ENCODE measurements at regions not wholly inside any gene's neighbourhood (a gene's known extent, or its start where the extent isn't known, plus 50 kb on each side); places are given as distances from the start of the nearest gene placed in this dataset.

DNA sequence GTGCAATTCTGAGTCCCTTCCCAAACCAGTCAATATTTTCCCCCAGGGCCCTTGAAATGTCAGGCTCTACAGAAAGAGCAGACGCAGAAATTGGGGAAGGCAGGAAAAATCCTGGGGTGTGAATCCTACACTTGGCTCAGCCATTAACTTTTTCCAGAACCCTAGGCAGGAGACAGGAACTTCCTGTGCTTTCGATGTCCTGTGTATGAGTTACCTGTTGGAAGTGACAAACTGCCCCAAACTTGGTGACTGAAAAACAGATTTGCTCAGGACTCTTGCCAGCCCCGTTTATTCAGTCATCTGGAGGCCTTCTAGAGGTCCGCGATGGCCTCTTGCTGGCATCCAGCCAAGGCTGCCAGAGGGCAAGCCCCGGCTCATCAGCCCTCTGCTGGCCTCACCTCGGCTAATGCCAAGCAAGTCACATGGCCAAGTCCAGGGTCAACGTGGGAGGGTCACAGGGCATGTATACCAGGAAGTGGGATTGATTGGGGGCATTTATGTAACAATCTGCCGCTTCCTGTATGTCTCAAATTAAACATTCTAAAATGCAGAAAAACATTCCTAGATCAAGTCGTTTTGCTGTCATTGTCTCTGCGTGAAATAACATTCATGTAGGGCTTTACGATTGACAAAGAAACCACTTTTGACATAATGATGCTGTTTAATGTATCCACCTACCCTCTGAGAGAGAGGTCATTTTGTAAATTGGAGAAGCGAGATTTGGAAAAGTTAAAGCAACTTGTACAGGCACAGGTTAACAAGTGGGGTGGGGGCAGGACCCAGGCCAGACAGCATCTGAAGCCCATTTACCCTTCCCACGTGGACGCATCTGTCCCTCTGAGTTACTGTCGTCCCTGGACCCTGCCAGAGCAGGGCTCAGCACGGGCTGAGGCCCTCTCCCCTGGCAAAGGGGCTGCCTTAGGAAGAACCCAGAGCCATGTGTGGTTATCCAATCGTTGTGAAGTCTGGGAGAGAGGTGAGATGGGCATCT is 179.4 kb downstream of the INHBB start:
- TF ChIP-seq, protein P1, sequence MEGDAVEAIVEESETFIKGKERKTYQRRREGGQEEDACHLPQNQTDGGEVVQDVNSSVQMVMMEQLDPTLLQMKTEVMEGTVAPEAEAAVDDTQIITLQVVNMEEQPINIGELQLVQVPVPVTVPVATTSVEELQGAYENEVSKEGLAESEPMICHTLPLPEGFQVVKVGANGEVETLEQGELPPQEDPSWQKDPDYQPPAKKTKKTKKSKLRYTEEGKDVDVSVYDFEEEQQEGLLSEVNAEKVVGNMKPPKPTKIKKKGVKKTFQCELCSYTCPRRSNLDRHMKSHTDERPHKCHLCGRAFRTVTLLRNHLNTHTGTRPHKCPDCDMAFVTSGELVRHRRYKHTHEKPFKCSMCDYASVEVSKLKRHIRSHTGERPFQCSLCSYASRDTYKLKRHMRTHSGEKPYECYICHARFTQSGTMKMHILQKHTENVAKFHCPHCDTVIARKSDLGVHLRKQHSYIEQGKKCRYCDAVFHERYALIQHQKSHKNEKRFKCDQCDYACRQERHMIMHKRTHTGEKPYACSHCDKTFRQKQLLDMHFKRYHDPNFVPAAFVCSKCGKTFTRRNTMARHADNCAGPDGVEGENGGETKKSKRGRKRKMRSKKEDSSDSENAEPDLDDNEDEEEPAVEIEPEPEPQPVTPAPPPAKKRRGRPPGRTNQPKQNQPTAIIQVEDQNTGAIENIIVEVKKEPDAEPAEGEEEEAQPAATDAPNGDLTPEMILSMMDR (IDR thresholded peaks at IDR 0.05; ENCODE audit: low read depth, low read length), result no peak
- Histone ChIP-seq H3K9me3 (ENCODE audit: control insufficient read depth, insufficient read depth, low read length) (no peaks in the 10 kb centered on the region), H3K4me3 (ENCODE audit: low read depth, low read length) (no peak overlapping the region), H3K27me3 (ENCODE audit: control insufficient read depth, insufficient read depth, low read length) (peaks cover 69% of the 10 kb centered on the region), H3K27ac (ENCODE audit: low read depth, low read length) (no peak overlapping the region)
- POLR2A ChIA-PET, result no interaction called here
- no peak for DNase-seq (ENCODE audit: low read depth, low spot score)
- CTCF ChIA-PET, result no interaction called here

DNA sequence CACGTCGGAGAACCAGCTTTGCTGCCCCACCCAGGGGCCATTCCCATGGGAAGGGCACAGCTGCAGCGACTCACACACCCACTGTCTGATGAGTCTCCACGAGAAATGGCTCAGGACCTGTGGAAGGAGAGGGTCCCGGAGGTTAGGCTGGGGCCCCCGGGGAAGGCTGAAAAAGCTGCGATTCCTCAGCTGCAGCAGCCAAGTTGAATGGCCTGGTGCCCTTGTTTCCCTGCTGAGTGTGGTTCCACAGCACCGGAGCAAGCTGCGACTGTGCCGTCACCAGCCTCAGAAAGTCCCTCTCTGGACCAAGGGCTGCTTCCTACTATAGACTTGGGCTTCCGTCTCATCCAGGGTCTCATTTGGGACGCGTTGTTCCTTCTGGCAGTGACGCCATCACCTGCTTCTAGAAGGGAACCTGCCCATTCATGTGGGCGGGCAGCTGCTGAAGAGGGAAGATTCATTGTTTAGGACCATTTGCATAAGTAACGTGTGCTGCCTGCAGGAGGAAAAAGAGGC is 180.2 kb downstream of the INHBB start:
- CTCF ChIA-PET, result no interaction called here
- POLR2A ChIA-PET, result no interaction called here

DNA sequence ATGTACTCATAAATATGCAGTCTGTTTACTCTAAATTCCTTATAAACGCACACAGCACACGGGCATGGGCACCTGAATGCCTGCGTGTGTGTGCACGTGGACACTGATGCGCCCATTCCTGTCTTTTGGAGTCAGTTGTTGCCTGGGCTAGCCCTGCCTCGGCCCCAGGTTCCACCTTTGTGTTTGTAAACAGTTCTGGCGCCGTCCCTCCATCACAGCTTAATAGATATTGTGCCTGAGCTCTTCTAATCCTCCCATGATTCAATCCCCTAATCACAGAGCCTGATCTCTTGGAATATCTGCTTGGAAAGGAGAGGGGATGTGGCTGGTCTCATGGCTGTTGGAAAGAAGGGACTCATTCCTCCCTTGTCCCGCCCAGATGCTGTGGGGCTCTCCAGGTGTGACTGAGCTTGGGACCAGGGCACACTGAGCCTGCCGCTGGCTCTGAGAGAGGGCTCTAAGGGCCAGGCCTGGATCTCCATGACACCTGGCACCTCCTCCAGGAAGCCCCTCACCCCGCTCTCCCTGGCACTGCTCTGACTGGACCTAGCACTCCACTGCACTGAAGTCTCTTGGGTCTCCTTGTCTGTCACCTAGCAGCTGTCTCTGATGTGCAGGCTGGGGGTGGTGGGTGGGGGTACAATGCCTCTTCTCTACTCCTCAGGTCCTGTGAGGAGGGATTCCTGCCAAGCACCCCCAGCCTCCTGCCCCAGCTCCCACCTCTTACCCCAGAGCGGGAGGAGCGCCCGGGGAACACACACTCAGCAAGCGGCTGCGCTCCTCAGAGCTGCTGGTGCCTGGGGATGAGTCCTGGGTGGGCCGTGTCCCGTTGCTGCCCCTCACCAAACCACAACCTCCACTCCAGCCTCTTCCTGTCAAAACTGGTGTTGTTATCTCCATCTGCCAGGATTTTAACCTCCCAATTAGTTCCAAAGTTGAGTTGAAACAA is 181.3 kb downstream of the INHBB start:
- Histone ChIP-seq H3K9me3 (ENCODE audit: control insufficient read depth, insufficient read depth, low read length) (no peaks in the 10 kb centered on the region), H3K27me3 (ENCODE audit: control insufficient read depth, insufficient read depth, low read length) (peaks cover 67% of the 10 kb centered on the region), H3K4me3 (ENCODE audit: low read depth, low read length) (no peak overlapping the region), H3K27ac (ENCODE audit: low read depth, low read length) (no peak overlapping the region)
- DNase-seq (ENCODE audit: low read depth, low spot score), result no peak
- TF ChIP-seq, protein P1 (IDR thresholded peaks at IDR 0.05; ENCODE audit: low read depth, low read length), result no peak
- ChIA-PET CTCF (no interaction called here), POLR2A (interaction anchor here (0.6 kb wide), 1 partner anchor 41 kb away, joined by 5 read pairs; no protein-coding TSS in a partner anchor)

More for the DNA sequence above, 180.2 kb downstream of the INHBB start:
- Histone ChIP-seq H3K27me3 (ENCODE audit: control insufficient read depth, insufficient read depth, low read length) (peaks cover 71% of the 10 kb centered on the region), H3K9me3 (ENCODE audit: control insufficient read depth, insufficient read depth, low read length) (no peaks in the 10 kb centered on the region), H3K27ac (ENCODE audit: low read depth, low read length) (no peak overlapping the region), H3K4me3 (ENCODE audit: low read depth, low read length) (no peak overlapping the region)
- DNase-seq (ENCODE audit: low read depth, low spot score), result no peak
- TF ChIP-seq, protein P1 (IDR thresholded peaks at IDR 0.05; ENCODE audit: low read depth, low read length), result no peak

DNA sequence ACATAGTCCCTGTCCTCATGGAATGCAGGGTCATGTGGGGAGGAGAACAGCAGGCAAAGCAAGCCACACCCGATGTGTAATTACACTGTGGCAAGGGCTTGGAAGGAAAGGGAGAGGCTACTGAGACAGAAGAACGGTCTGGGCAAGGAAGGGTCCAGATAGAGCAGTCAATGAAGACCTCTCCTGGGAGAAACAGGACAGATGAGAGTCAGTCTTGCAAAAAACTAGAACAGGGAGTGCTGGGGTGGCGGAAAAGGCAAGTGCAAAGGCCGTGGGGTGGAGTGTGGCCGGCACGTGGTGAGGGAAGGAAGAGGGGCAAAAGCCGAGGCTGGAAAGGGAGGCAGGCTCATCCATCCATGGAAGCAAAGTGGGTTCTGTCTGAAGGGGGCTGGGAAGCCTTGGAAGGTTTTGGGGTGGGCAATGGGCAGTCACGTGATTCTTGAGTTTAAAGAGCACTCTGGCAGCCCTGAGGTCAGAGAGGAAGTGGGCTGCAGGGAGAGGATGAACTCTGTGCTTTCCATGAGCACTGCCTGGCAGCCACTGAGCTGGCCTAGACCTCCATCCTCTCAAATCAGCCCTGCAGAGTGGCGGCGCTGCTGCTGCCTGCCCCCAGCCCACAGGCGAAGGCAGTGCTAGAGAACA is 182.2 kb downstream of the INHBB start:
- peaks cover 64% of the 10 kb centered on the region for H3K27me3 ChIP-seq (ENCODE audit: control insufficient read depth, insufficient read depth, low read length)
- DNase-seq (ENCODE audit: low read depth, low spot score), result no peak
- H3K27ac ChIP-seq (ENCODE audit: low read depth, low read length), result no peak overlapping the region
- ChIA-PET CTCF (no interaction called here), POLR2A (no interaction called here)
- TF ChIP-seq, protein P1 (IDR thresholded peaks at IDR 0.05; ENCODE audit: low read depth, low read length), result no peak
- no peaks in the 10 kb centered on the region for H3K9me3 ChIP-seq (ENCODE audit: control insufficient read depth, insufficient read depth, low read length)
- H3K4me3 ChIP-seq (ENCODE audit: low read depth, low read length), result no peak overlapping the region

All from AG04450 (cell line).